ENCODE measurements at regions not wholly inside any gene's neighbourhood (a gene's known extent, or its start where the extent isn't known, plus 50 kb on each side); places are given as distances from the start of the nearest gene placed in this dataset.

DNA sequence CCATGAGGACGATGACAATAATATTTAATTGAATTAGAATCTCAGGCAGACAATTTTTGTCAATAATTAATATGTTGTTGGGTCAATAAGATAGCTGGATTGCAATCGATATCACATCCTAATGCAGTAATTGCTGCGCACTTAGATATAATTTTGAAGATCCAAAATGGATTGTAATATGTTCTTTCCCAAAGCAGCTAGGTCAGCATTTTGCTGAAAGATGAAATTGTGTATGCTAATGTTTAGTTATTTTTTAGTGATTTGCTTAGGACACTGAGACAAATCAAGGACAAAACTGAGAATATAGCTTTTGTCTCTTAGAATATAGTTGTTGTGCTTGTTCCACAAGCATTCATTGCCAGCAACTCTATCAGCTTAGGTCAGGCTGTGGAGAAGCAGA, 389.9 kb downstream of the MTRR start:
- no peak overlapping the region for H3K4me3 ChIP-seq (ENCODE audit: low read depth, low read length)
- TF ChIP-seq POLR2A (IDR thresholded peaks at IDR 0.05; ENCODE audit: extremely low read depth, insufficient read length) (no peak), MYC (IDR thresholded peaks at IDR 0.05; ENCODE audit: low read depth, low read length) (no peak)
- TF ChIP-seq, protein P1, sequence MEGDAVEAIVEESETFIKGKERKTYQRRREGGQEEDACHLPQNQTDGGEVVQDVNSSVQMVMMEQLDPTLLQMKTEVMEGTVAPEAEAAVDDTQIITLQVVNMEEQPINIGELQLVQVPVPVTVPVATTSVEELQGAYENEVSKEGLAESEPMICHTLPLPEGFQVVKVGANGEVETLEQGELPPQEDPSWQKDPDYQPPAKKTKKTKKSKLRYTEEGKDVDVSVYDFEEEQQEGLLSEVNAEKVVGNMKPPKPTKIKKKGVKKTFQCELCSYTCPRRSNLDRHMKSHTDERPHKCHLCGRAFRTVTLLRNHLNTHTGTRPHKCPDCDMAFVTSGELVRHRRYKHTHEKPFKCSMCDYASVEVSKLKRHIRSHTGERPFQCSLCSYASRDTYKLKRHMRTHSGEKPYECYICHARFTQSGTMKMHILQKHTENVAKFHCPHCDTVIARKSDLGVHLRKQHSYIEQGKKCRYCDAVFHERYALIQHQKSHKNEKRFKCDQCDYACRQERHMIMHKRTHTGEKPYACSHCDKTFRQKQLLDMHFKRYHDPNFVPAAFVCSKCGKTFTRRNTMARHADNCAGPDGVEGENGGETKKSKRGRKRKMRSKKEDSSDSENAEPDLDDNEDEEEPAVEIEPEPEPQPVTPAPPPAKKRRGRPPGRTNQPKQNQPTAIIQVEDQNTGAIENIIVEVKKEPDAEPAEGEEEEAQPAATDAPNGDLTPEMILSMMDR (IDR thresholded peaks at IDR 0.05; ENCODE audit: low read depth, low read length) = no peak
- TF ChIP-seq, protein P2, sequence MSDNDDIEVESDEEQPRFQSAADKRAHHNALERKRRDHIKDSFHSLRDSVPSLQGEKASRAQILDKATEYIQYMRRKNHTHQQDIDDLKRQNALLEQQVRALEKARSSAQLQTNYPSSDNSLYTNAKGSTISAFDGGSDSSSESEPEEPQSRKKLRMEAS (IDR thresholded peaks at IDR 0.05; ENCODE audit: low read depth, low read length) = no peak
- no peak for DNase-seq (ENCODE audit: low read depth)

DNA sequence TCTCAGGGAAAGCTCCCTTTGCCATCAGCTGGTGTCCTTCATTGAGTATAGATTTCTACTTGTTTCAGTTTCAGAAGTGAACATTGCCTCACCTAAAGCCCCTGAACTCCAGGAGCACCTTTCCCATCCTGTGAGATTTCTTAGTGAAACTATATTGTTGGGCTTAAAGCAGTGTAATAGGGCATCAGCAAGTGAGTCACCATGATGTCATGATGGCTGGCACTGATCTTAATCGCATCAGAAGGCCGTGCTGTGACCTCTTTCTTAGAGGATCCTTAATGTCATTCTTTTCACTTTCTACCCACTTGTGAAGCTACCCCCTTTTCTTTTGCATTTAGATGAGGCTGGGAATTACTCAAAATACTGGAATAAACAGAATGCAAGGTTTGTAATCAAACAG, 401.3 kb downstream of the MTRR start:
- DNase-seq (ENCODE audit: low read depth) = no peak
- TF ChIP-seq, protein P2 (IDR thresholded peaks at IDR 0.05; ENCODE audit: low read depth, low read length) = no peak
- TF ChIP-seq, protein P1 (IDR thresholded peaks at IDR 0.05; ENCODE audit: low read depth, low read length) = no peak
- TF ChIP-seq MYC (IDR thresholded peaks at IDR 0.05; ENCODE audit: low read depth, low read length) (no peak), POLR2A (IDR thresholded peaks at IDR 0.05; ENCODE audit: extremely low read depth, insufficient read length) (no peak)
- H3K4me3 ChIP-seq (ENCODE audit: low read depth, low read length) = no peak overlapping the region

DNA sequence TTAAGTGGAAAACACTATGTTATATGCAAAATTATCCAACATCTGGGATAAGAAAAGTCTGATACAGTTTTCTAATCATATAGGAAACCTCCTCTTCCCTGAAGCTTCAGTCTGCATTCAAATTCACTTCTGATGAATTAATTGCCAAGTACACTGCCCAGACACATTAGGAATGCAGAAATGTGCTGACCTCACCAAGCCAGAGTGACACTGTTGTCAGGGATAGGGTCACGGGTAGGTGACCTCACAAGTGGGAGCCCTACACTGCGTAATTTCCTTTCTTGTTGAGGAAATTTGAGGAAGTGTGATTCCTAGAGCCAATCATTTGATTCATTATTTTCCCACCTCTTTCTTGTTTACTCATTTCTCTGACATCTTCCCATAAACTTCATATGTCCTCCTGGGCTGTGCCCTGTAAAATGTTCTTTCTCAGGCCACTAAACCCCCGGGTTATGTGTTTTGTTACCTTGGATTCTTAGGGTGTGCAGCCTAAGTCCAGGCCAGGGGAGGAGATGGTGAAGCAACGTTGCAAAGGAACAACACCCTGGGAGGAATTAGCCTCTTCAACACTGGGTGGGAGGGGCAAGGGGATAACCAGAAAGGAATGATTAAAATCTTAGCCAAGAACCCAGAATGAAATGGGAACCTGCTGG, 411.9 kb downstream of the MTRR start:
- TF ChIP-seq POLR2A (IDR thresholded peaks at IDR 0.05; ENCODE audit: extremely low read depth, insufficient read length) (no peak), MYC (IDR thresholded peaks at IDR 0.05; ENCODE audit: low read depth, low read length) (no peak)
- TF ChIP-seq, protein P1 (IDR thresholded peaks at IDR 0.05; ENCODE audit: low read depth, low read length) = no peak
- TF ChIP-seq, protein P2 (IDR thresholded peaks at IDR 0.05; ENCODE audit: low read depth, low read length) = no peak
- no peak for DNase-seq (ENCODE audit: low read depth)
- H3K4me3 ChIP-seq (ENCODE audit: low read depth, low read length) = no peak overlapping the region

DNA sequence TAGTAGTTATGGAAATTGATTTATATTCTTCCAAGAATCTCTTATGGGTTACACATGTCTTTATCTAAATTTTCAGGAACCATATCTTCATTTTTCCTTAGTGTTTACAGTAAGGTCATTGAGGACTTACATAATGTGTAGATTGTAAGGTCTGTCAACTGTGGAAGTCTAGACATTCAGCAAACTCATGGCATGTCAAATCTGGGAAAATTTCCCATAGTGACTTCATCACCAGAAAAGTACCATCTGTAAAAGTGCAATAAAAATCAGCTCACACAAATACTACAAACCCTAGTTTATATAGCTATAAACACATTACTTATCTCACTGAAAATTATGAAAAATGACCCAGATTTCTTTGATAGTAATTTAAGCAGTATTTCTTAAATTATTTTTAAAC, 419.4 kb downstream of the MTRR start:
- H3K4me3 ChIP-seq (ENCODE audit: low read depth, low read length) = no peak overlapping the region
- TF ChIP-seq MYC (IDR thresholded peaks at IDR 0.05; ENCODE audit: low read depth, low read length) (no peak), POLR2A (IDR thresholded peaks at IDR 0.05; ENCODE audit: extremely low read depth, insufficient read length) (no peak)
- TF ChIP-seq, protein P1 (IDR thresholded peaks at IDR 0.05; ENCODE audit: low read depth, low read length) = no peak
- TF ChIP-seq, protein P2 (IDR thresholded peaks at IDR 0.05; ENCODE audit: low read depth, low read length) = no peak
- no peak for DNase-seq (ENCODE audit: low read depth)

DNA sequence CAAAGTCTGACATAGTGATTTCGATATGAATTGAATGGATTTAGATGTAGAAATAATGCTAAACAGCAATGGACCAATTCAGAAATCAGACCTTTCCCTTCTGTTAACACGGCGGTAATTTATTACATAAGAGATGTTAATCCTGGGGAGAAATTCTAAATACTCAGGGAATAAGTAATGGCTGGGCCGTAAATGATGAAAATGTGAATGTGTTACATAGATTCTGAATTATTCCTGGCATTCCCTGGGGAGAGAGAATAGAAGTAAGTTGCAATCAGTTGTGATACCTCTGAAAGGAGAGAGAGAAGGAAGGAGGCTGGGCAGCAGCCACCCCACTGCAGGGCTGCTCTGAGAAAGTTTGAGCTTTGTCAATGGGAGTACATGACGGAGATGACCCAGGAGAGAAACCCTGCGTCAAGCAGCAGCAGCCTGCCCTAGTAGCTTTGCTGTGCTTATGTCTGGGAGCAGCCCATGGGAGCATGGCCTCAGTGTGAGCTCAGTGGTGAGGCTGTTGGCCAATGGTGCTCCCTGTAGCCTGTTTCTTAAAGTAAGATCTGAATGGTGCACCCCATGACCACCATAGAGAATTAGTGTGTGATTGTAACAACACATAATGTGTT, 420.1 kb downstream of the MTRR start:
- TF ChIP-seq, protein P1 (IDR thresholded peaks at IDR 0.05; ENCODE audit: low read depth, low read length) = no peak
- TF ChIP-seq, protein P2 (IDR thresholded peaks at IDR 0.05; ENCODE audit: low read depth, low read length) = no peak
- TF ChIP-seq MYC (IDR thresholded peaks at IDR 0.05; ENCODE audit: low read depth, low read length) (no peak), POLR2A (IDR thresholded peaks at IDR 0.05; ENCODE audit: extremely low read depth, insufficient read length) (no peak)
- no peak for DNase-seq (ENCODE audit: low read depth)
- H3K4me3 ChIP-seq (ENCODE audit: low read depth, low read length) = no peak overlapping the region
